LNCAP (cell line): ENCODE measurements at regions not wholly inside any gene's neighbourhood (a gene's known extent, or its start where the extent isn't known, plus 50 kb on each side); places are given as distances from the start of the nearest gene placed in this dataset.

Source experiments
- CTCF ChIP-seq: fragments of 450-650 bp; IDR thresholded peaks from 2 replicates; pipeline ENCODE4 v1.5.1; 2017; ENCODE audit warnings: mild to moderate bottlenecking

GRCh38 chr10:15931376-15931775 lies 71.1 kb upstream of the MINDY3 start:
- TF ChIP-seq CTCF = no peak

DNA sequence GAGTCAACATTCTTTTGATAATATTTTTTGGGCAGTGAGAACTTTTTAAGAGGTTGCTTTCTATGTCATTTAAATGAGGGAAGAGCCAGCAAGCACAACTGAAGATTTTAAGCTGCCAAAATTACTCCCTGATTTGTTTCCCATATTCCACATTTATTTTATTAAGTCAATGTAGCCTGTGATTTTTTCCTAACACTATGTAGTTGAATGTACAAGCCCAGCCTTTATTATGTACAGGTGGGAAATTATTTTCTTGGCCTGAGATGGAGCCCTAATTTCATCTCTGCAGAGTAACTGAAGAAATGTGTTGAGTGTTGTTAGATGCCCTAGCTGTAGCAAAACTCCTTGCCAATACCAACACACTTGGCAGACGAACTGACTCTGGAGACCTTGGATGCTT lies 83.1 kb upstream of the MINDY3 start:
- no peak for TF ChIP-seq CTCF

DNA sequence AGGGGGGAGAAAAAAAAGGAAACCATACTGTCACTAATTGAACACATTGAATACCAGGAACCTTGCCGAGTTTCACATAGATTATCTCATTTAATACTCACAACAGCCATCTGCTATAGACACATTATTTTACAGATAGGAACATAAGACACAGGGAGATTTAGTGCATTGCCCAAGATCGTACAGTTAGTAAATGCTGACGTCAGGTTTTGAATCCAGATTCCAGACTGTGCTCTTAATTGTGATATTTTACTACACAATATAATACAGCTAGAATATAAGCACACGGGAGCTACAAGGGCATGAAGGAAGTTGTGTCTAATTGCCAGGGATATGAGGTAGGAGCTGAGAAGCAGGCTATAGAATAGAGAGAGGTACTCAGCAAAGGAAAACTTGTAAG lies 93.9 kb upstream of the MINDY3 start:
- TF ChIP-seq CTCF = no peak

GRCh38 chr10:15960277-15960676 lies 100.0 kb upstream of the MINDY3 start:
- TF ChIP-seq CTCF = no peak

GRCh38 chr10:15985690-15986089 lies 125.4 kb upstream of the MINDY3 start:
- TF ChIP-seq CTCF = no peak

DNA sequence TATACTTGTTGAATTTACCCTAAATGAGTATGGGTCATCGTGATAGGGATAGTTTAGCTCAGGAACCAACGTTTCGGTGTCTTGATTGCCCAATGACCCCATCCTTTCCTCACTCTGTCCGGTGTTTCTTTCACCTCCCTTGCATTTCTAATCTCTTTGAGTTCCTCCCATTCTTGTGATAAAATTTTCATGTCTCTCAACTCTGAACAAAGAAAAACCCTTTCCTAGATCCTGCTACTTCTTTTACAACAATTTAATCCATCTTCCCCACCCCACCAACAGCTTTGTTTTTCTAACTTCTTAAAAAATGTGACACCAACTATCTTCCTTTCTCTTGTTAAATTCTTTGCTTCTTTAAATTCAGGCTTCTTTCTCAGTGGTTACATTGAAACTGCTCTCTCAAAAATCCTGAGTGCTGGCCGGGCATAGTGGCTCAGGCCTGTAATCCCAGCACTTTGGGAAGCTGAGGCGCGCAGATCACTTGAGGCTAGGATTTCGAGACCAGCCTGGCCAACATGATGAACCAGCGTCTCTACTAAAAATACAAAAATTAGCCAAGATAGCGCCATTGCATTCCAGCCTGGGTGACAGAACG lies 130.3 kb upstream of the MINDY3 start:
- TF ChIP-seq CTCF = no peak

- no peak for TF ChIP-seq CTCF
These were observed 137.0 kb upstream of the MINDY3 start for GRCh38 chr10:15997313-15997712.

- TF ChIP-seq CTCF = no peak
These were observed 141.3 kb upstream of the MINDY3 start for GRCh38 chr10:16001581-16001980.
